Upper lobe of left lung (tissue), 4 donors: ENCODE measurements at regions not wholly inside any gene's neighbourhood (a gene's known extent, or its start where the extent isn't known, plus 50 kb on each side); places are given as distances from the start of the nearest gene placed in this dataset.

Source experiments
- CTCF ChIP-seq, 6 experiments: fragments of 450-650 bp in 4 of 6; fragments of 200-600 bp in 2 of 6; sonication (generic) in 2 of 6; IDR thresholded peaks; one replicate each; pipeline ENCODE4 v1.5.1; 2016 to 2019; ENCODE audit warnings: antibody characterized with exemption in 6 of 6
- EP300 ChIP-seq, 4 donors: sonication (generic); formaldehyde crosslinking; IDR thresholded peaks; one replicate each; pipeline ENCODE4 v1.5.1; 2017; ENCODE audit warnings: antibody characterized with exemption in 4 of 4, control low read depth in 2 of 4
- POLR2A ChIP-seq, 4 donors: fragments of 450-650 bp; IDR thresholded peaks; one replicate each; pipeline ENCODE4 v1.5.1; 2016 to 2017; ENCODE audit warnings: antibody characterized with exemption in 4 of 4, mild to moderate bottlenecking in 2 of 4
- POLR2AphosphoS5 ChIP-seq, 2 donors: sonication (generic); formaldehyde crosslinking; IDR thresholded peaks; one replicate each; pipeline ENCODE4 v1.5.1; 2017; ENCODE audit warnings: antibody characterized with exemption in 2 of 2

GRCh38 chr18:51363384-51363783 is 165.9 kb upstream of the MEX3C start:
- no peak for TF ChIP-seq POLR2A (IDR thresholded peaks at IDR 0.05)
- TF ChIP-seq CTCF (IDR thresholded peaks at IDR 0.05): no peak
- TF ChIP-seq POLR2AphosphoS5 (IDR thresholded peaks at IDR 0.05): no peak
- no peak for TF ChIP-seq EP300 (IDR thresholded peaks at IDR 0.05)
